PC-3 (cell line): ENCODE measurements at regions not wholly inside any gene's neighbourhood (a gene's known extent, or its start where the extent isn't known, plus 50 kb on each side); places are given as distances from the start of the nearest gene placed in this dataset.

Experiments
- ATAC-seq: fragments of 200-7000 bp; cut with Tn5 transposase; 2 replicates; pipeline ENCODE4 v1.9.1; 2020; ENCODE audit warnings: mild to moderate bottlenecking, moderate library complexity
- BruUV-seq: library from RNA; stranded (reverse); fragments of 400-500 nt; replicated peaks from 2 replicates; lab custom pipeline; 2021; lab: Mats Ljungman, UMichigan
- CTCF ChIA-PET: fragments of 300-600 bp; sonication (Branson Sonifier 250); formaldehyde crosslinking; loops from one replicate; lab custom pipeline; 2022; ENCODE audit warnings: antibody characterized with exemption; lab: Charles Lee
- POLR2A ChIA-PET: fragments of 300-600 bp; sonication (Branson Sonifier 250); formaldehyde crosslinking; loops from one replicate; lab custom pipeline; 2022; ENCODE audit warnings: antibody characterized with exemption; ENCODE audit not compliant: unreplicated experiment; lab: Charles Lee
- DNase-seq: peaks from one replicate; pipeline ENCODE4 v3.0.0-alpha.2; 2015
- H2AFZ ChIP-seq: fragments of 300-600 bp; sonication (generic); 2 replicates; pipeline ENCODE4 v1.6.0; 2016; ENCODE audit warnings: antibody characterized with exemption, low read length
- H3F3A ChIP-seq: fragments of 300-600 bp; sonication (generic); one replicate; pipeline ENCODE4 v1.6.0; 2017; ENCODE audit warnings: antibody characterized with exemption, low read length, control low read depth, mild to moderate bottlenecking; ENCODE audit not compliant: unreplicated experiment
- H3K27ac ChIP-seq: fragments of 300-600 bp; sonication (generic); 2 replicates; pipeline ENCODE4 v1.5.1; 2016; ENCODE audit warnings: mild to moderate bottlenecking, low read length
- H3K27me3 ChIP-seq: fragments of 300-600 bp; sonication (generic); 2 replicates; pipeline ENCODE4 v1.6.1; 2016; ENCODE audit warnings: low read length, mixed read lengths
- H3K36me3 ChIP-seq: fragments of 300-600 bp; sonication (generic); 2 replicates; pipeline ENCODE4 v1.6.1; 2016; ENCODE audit warnings: low read depth, mixed run types, low read length, mixed read lengths
- H3K4me1 ChIP-seq: fragments of 300-600 bp; sonication (generic); 2 replicates; pipeline ENCODE4 v1.5.1; 2016; ENCODE audit warnings: low read length; ENCODE audit not compliant: insufficient read depth
- H3K4me2 ChIP-seq: fragments of 300-600 bp; sonication (generic); 2 replicates; pipeline ENCODE4 v1.6.0; 2016; ENCODE audit warnings: low read length
- H3K4me3 ChIP-seq: fragments of 300-600 bp; sonication (generic); 2 replicates; pipeline ENCODE4 v1.5.1; 2016; ENCODE audit warnings: mild to moderate bottlenecking, low read length, mixed read lengths
- H3K79me2 ChIP-seq: fragments of 300-600 bp; sonication (generic); 2 replicates; pipeline ENCODE4 v1.6.1; 2017; ENCODE audit warnings: low read length, mixed read lengths
- H3K9ac ChIP-seq: fragments of 300-600 bp; sonication (generic); 2 replicates; pipeline ENCODE4 v1.6.0; 2016; ENCODE audit warnings: mild to moderate bottlenecking, low read length
- H3K9me2 ChIP-seq: fragments of 300-600 bp; sonication (generic); replicated peaks from 2 replicates; pipeline ENCODE4 v1.6.1; 2016; ENCODE audit warnings: mixed run types, low read length, mixed read lengths
- H3K9me3 ChIP-seq: fragments of 300-600 bp; sonication (generic); 2 replicates; pipeline ENCODE4 v1.6.1; 2016; ENCODE audit warnings: low read length, mixed read lengths
- H4K20me1 ChIP-seq: fragments of 300-600 bp; sonication (generic); 2 replicates; pipeline ENCODE4 v1.6.1; 2016; ENCODE audit warnings: low read length, mixed read lengths
- CTCF ChIP-seq: fragments of 300-600 bp; sonication (generic); conservative IDR thresholded peaks from 2 replicates; pipeline ENCODE4 v1.5.1; 2017; ENCODE audit warnings: antibody characterized with exemption, low read depth, mild to moderate bottlenecking, low read length
- EZH2 ChIP-seq: fragments of 300-600 bp; sonication (generic); IDR thresholded peaks from one replicate; pipeline ENCODE4 v1.6.1; 2017; ENCODE audit warnings: antibody characterized with exemption, mild to moderate bottlenecking, low read length; ENCODE audit not compliant: unreplicated experiment
- EZH2phosphoT487 ChIP-seq: fragments of 300-600 bp; sonication (generic); IDR thresholded peaks from 2 replicates; pipeline ENCODE4 v1.6.1; 2018; ENCODE audit warnings: mild to moderate bottlenecking, antibody characterized with exemption, low read length, borderline replicate concordance
- intact Hi-C: fragments of 100-400 bp; cut with micrococcal nuclease; formaldehyde crosslinking; loops from 2 replicates; pipeline ENCODE4 v1.9.0; 2023

- H3K4me2 ChIP-seq, result no peak overlapping the region
- ChIA-PET POLR2A (no interaction called here), CTCF (no interaction called here)
- no peaks in the 10 kb centered on the region for H3K9me2 ChIP-seq
- H3F3A ChIP-seq, result peaks cover 13% of the 10 kb centered on the region
- H3K27me3 ChIP-seq, result no peaks in the 10 kb centered on the region
- no peaks in the 10 kb centered on the region for H3K79me2 ChIP-seq
- H2AFZ ChIP-seq, result no peak overlapping the region
- no peaks in the 10 kb centered on the region for H3K9me3 ChIP-seq
- H3K36me3 ChIP-seq, result no peaks in the 10 kb centered on the region
- H3K27ac ChIP-seq, result no peak overlapping the region
- peaks cover 41% of the 10 kb centered on the region for H3K4me1 ChIP-seq
- H3K9ac ChIP-seq, result no peak overlapping the region
- no peaks in the 10 kb centered on the region for H4K20me1 ChIP-seq
- DNase-seq, result no peak
- ATAC-seq, result no peak
- BruUV-seq, result no TSS peak
- H3K4me3 ChIP-seq, result no peak overlapping the region
- intact Hi-C loops, result loop anchor here (5.0 kb wide), 1 partner anchor 97 kb away; no protein-coding TSS in a partner anchor
- TF ChIP-seq EZH2phosphoT487 (no peak), EZH2 (no peak), CTCF (no peak)
These were observed 598.3 kb downstream of the INHBA start for GRCh38 chr7:41104631-41105030.

- H2AFZ ChIP-seq, result peak overlapping the region; percentile 69
- CTCF ChIA-PET, result no interaction called here
These were observed 599.6 kb downstream of the INHBA start for GRCh38 chr7:41103331-41103730.

More at GRCh38 chr7:41103331-41103730, 599.6 kb downstream of the INHBA start:
- peak; percentile 31 for DNase-seq
- no peaks in the 10 kb centered on the region for H3K27me3 ChIP-seq
- POLR2A ChIA-PET, result no interaction called here
- BruUV-seq, result no TSS peak
- H3K27ac ChIP-seq, result peak overlapping the region; percentile 22
- no peak overlapping the region for H3K4me3 ChIP-seq
- no peaks in the 10 kb centered on the region for H3K36me3 ChIP-seq
- no peaks in the 10 kb centered on the region for H3K9me2 ChIP-seq
- no peaks in the 10 kb centered on the region for H4K20me1 ChIP-seq
- peaks cover 6% of the 10 kb centered on the region for H3F3A ChIP-seq
- no peak overlapping the region for H3K9ac ChIP-seq
- no peaks in the 10 kb centered on the region for H3K9me3 ChIP-seq
- TF ChIP-seq CTCF, result no peak
- TF ChIP-seq EZH2, result no peak
- no peak for TF ChIP-seq EZH2phosphoT487
- ATAC-seq, result no peak
- intact Hi-C loops, result no loop called here
- no peaks in the 10 kb centered on the region for H3K79me2 ChIP-seq
- peaks cover 28% of the 10 kb centered on the region for H3K4me1 ChIP-seq
- no peak overlapping the region for H3K4me2 ChIP-seq
